GM19395 (cell line): ENCODE measurements at regions not wholly inside any gene's neighbourhood (a gene's known extent, or its start where the extent isn't known, plus 50 kb on each side); places are given as distances from the start of the nearest gene placed in this dataset.

Experiments
- ATAC-seq: cut with Tn5 transposase; IDR thresholded peaks from one replicate; pipeline ENCODE4 v1.9.1; 2021; ENCODE audit warnings: mild to moderate bottlenecking, moderate library complexity; ENCODE audit not compliant: unreplicated experiment

DNA sequence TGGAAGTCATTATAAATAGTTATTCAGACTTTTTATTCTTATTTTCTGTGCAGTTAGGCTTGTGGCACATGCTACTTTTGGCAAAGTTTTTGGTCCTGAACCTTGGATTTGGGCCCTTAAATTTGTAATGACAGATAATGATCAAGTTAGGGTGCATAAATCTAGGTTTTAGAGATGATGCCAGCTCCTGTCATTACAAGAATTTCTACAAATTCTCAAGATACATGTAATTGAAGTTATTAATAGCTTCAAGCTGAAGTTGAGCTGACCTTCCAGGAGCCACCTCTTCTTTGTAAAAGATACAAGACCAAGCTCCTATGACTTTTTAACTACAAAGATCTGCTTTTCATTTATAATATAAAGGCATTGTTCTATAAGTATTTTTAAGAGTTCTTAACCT lies 255.6 kb upstream of the UGT8 start:
- ATAC-seq = no peak

DNA sequence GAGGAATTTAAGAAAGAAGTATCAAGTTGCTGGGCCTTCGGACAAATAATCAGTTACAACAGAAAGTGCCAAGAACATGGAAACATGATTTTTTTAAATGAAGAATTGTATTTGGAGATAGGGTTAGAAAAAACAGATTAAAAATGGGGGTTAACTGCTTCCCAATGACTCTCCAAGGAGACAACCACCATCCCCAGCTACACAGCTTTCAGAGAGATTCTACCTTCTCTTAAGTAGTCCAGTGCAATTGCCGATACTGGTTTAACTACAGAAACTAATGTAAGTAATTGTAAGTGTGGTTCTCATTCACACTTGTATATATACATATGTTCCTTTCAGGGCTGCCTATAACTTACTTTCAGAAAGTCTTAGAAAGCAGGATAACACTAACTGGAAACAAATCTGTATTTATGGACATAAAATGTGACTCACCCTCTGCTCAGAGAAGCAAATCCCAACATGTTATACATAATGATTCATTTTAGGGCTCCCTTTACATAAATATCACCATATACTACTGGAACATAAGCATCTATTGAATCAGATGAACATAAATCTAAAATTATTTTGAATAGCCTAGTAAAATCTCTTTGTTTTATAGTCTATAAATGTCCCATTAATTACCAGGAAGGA lies 248.9 kb upstream of the UGT8 start:
- no peak for ATAC-seq

GRCh38 chr4:114358901-114359300 lies 239.7 kb upstream of the UGT8 start:
- ATAC-seq = no peak

GRCh38 chr4:114361249-114361648 lies 237.4 kb upstream of the UGT8 start:
- ATAC-seq = no peak

DNA sequence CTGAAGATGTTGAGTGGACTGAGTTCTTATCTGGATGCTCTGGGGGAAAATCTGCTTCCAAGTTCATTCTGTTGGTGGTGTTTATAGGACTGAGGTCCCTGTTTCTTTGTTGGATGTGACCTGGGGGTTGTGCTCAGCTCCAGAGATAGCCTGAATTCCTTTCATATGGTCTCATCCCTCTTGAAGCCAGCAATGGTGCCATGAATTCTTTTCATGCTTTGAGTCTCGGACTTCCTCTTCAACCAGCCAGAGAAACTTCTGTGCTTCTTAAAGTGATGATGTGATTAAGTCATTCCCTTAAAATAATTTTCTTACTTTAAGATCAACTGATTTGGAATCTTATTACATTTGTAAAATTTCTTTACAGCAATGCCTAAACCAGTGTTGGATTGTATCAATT lies 233.8 kb upstream of the UGT8 start:
- ATAC-seq = no peak

DNA sequence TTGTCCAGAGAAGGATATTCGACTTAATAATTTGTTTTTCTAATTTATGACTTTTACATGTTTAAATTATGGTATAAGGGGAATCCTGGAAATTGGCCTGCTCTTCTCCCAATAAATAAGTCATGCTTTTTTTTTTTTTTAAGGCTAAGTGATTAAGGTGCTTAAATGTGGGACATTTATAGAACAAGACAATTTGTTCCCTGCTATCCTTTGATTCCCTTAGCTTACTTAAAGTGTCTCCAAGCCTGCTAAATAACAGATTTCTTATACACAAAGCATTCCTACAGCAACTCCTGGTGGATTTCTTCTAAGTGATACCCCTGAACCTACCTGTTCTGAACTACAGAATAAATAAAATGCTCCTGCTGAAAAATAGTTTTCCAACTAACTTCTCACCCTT lies 233.0 kb upstream of the UGT8 start:
- no peak for ATAC-seq

GRCh38 chr4:114366368-114366767 lies 232.2 kb upstream of the UGT8 start:
- ATAC-seq = no peak

DNA sequence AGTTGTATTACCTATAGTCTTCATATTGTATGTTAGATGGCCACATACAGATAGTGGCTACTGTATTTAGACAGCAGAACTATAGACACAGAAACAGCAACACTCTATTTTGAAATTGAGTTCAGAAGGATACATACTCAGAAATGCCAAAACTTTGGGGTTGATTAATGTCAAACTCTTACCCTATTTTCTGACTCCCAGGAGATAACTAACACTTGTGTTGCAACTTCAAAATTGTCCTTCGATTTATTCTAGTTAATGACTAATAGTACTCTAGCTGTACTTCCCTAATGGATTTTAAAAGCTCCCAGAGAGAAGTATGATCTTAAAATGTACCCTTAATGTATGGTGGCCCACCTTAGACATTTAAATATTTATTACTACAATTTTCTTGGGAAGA lies 229.9 kb upstream of the UGT8 start:
- no peak for ATAC-seq

DNA sequence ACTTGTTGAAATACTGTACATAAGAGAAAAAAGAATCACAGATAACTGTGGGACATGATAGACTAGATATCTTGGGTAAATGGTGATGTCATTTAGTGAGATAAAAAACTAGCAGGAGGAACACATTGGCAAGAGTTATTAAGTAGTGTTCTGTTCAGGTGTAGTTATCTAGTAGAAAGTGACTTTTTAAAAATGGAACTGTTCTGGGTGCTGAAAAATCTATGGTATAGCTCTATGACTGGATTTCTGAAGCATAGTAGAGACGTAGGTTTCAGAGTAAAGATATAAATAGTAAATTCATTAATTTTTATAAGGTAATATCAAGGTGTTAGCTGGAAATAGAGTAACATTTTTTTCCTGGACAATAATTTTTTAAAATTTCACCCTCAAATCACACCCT lies 225.1 kb upstream of the UGT8 start:
- no peak for ATAC-seq

DNA sequence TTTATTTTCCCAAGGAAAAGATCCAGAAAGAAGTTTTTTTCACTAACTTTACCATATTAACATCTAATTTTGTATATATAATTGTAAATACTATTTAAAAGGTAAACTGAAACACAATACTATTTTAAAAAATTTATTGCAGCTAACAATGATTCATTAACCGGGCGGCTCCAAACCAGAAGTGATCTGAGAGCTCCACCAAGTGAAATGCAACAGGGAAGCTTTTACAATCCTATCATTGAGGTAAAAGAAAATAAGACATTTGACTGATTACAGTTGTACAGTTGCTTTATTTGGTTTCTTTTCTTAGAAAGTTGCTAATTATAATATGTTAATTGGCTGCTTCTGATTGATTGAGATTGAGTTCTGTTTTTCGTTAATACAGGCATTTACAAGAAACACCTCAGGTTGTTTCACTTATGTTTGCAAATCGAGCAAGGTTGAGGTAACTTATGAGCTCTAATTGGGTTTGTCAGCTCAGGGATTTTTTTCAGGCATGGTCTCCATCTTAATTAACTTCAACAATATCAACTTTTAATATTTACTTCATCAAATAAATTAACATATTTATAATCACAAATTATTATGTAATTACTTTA lies 220.2 kb upstream of the UGT8 start:
- no peak for ATAC-seq

DNA sequence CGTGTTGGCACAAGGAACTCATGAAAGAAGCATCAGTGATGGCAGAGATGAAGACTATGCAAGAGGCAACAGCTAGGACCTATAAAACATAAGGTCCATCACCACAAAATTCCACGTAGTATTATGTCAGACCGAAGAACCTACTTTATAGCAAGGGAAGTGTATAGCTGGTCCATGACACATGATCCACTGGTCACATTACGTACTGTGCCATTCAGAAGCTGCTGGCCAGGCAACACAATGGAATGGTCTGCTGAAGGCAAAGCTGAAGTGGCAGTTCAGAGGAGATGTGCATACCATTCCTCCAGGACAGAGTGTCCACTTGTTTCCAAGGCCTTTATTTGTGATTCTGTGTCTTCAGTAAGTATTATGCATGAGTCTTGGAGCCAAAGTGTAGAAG lies 215.5 kb upstream of the UGT8 start:
- ATAC-seq = no peak

DNA sequence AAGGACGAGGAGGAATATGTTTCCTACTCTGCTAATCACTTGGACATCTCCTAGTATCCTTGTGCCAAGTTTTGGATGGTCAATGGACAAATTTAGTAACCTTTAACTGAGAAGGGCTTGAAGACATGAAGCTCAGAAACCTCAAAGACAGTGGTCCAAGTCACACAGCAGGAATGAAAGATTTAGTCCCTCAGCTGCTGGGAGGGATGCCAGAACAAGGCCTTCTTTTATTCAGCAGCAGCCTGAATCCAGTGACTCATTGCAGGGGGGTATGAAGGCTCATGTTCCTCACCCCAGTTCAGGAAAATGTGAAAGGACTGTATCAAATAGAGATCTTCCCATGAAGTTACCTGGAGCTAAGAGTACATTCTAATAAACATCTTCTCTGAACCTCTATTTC lies 214.9 kb upstream of the UGT8 start:
- no peak for ATAC-seq

- no peak for ATAC-seq
Measured at GRCh38 chr4:114384629-114385028, 214.0 kb upstream of the UGT8 start.

DNA sequence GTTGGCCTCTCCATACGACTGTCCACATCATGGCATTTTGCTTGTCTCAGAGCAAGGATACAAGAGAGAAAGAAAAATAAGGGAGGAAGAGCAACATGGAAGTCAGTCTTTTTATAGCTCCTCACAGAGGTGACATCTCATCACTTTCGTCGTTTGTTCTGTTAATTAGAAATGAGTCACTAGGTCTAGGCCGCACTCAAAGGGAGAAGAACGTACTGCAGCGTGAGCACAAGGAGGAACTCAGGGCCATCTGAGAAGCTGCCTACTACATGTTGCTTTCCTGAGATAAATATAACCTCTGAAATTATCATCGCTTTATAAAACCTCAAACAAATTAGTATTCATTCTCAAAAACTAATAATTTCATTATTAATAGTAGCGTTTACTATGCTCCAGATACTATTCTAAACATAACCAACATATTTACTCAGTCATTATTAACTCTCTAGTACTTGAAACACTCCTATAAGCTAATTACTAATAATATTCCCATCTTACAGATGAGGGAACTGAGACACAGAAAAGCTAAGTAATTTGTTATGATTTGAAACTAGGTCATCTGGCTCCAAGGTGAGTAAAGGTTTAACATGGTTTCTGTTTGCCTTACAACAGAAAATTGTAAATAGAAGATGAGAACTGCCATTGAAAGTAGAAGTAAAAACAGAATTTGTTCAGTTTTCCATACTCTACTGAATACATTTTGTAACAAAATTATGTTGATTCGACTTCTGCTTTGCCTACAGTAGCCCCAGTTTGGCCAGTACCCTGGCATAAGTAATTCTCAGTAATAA lies 213.2 kb upstream of the UGT8 start:
- peak; percentile 54 for ATAC-seq

- ATAC-seq = no peak
Measured at GRCh38 chr4:114386637-114387233, 211.9 kb upstream of the UGT8 start.

DNA sequence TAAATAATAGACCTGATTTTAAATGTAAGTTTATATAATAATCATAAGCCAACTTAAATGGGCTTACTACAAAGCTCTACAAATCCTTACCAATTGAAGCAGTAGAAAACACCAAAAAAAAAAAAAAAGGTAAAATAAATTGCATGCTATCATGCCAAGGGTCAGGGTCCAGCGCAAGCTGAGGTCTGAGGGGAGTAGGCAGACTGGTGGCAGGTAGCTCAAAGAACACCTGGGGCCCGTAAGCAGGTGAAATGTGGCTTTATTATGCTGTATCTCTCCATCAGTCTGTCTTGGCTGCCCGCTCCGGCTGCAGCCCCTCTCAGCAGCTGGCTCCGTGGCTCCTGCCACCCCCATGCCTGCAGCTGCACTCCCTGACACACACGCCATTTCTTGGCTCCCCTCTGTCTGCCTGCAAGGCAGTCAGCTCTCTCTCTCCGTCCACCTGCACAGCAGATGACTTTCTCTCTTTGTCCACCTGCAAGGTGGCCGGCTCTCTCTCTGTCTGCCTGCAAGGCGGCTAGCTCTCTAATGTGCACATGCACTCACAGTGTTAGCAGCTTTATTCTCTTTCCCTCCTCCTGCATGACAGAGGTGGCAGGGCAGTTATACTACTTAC lies 209.4 kb upstream of the UGT8 start:
- no peak for ATAC-seq

DNA sequence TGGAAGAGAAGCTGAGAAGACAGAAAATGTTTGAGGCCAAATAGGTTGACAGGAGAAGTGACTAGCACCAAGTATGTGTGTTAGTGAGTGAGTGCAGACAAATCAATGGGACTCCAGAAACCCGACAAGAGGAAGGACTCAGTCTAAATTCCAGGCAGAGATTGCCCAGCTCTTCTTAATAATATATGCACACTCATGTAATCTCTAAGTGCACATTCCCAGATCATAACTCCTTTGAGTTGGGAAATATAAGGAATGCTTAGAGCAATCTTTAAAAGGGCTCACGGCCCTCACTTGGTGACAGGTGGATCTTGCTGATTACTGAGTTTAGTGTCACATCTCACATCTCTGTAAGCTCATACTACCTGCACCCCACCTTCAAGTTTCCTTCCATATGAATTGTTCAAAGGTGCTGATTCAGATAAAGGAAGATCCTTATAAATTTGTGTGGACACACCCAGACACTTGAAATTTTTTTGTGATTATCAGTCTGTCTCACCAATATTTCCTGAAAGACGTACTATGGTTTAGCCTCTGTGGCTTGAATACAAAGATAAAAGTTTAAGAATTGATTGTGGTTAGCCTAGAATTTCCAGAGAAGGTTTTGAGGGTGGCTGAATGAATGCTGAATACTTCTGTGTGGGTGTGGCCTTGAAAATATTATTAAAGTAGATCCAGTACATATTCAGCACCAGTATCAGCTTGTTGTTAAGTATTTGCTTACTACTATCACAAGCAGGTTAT lies 205.1 kb upstream of the UGT8 start:
- ATAC-seq = no peak

DNA sequence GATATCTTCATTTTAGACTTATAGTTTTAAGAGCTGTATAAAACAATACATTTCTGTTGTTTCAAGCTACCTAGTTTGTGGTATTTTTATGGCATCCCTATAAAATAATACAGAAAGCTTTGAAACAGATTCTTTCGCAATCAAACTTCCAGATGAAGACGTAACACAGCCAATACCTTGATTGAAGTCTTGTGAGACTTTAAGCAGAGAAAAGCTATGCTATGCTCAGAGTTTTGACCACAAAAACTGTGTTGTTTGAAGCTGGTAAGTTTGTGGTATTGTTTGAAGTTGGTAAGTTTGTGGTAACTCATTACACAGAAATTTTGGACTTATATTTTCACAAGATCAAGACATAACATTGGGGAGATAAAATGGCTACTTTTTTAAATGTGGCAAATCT lies 201.8 kb upstream of the UGT8 start:
- no peak for ATAC-seq

DNA sequence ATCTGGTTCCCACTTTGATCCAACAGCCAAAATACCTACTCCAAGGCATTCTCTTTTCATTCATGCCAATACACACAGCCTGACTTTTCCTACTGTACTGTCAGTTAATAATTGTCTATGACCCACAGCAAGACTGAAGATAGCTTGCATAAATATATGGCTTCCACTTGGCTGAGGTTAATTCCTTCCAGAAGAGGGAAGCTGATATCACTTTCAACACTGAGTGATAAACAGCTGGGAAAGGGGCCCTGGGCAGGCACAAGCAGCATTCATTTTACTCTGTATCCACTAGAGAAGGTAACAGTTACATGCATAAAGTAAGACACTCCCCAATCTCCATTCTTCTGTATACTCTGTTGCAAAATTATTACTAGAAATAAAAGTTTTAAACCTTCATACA lies 200.2 kb upstream of the UGT8 start:
- ATAC-seq = no peak

DNA sequence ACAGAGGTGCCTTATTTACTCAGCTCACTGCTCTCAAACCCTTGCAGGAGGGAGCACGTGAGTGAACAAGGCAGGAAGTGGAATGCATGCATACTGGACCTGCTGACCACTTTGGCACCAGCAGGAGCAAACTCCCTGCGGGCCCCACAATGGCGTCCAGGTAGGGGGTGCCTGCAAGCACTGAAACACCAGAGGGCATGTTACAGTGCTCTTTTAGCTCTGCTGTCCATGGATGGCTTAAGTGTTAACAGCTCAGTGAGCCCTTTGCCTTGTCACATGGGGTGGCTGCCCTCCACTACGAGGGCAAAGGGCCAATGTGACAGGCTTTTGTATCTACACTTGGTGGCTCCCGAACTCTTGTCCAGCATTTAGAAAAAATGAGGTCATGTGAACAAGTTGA lies 199.5 kb upstream of the UGT8 start:
- ATAC-seq = no peak

DNA sequence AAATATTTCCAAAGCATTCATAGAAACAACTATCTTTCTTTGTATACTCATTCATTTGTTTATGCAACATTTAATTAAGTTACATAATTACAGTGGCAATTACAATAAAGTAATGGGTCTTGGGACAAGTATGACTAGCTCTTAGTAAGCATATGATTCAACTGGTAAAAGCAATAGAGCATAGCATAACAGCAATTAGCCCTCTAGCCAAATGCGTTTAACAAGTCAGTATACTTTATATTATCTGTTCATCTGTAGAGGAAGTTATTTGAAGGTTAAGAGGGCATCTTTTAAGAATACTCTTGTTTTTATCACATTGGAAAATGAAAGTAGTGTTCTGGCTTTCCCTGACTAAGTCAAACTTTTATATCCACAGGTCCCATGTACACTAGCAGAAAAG lies 198.1 kb upstream of the UGT8 start:
- ATAC-seq = no peak
